ENCODE measurements at regions not wholly inside any gene's neighbourhood (a gene's known extent, or its start where the extent isn't known, plus 50 kb on each side); places are given as distances from the start of the nearest gene placed in this dataset.

DNA sequence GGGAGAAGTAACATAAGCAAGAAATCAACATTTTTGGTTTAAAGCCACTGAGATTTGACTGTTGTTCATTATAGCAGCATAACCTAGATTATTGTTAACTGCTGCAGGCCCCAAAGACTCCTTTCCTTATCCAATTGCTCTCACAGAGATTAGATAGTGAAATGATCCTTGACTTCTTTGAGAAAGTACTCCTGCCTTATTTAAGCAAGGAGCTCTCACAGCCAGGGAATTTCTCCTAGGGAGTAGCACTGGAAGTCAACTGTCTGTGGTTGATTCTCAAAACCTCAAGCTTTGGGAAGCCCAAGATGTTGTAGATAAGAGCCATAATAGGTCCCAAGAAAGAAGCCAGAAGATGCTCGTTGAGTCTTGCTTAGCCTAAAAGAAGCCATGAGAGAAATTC lies 151.8 kb upstream of the TSC22D2 start:
- no peak for TF ChIP-seq EZH2 (IDR thresholded peaks at IDR 0.05; ENCODE audit: low read length)
- TF ChIP-seq, protein P1, sequence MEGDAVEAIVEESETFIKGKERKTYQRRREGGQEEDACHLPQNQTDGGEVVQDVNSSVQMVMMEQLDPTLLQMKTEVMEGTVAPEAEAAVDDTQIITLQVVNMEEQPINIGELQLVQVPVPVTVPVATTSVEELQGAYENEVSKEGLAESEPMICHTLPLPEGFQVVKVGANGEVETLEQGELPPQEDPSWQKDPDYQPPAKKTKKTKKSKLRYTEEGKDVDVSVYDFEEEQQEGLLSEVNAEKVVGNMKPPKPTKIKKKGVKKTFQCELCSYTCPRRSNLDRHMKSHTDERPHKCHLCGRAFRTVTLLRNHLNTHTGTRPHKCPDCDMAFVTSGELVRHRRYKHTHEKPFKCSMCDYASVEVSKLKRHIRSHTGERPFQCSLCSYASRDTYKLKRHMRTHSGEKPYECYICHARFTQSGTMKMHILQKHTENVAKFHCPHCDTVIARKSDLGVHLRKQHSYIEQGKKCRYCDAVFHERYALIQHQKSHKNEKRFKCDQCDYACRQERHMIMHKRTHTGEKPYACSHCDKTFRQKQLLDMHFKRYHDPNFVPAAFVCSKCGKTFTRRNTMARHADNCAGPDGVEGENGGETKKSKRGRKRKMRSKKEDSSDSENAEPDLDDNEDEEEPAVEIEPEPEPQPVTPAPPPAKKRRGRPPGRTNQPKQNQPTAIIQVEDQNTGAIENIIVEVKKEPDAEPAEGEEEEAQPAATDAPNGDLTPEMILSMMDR (optimal IDR thresholded peaks at IDR 0.05 in 1 of 3, IDR thresholded peaks at IDR 0.05 in 1 of 3, conservative IDR thresholded peaks at IDR 0.05 in 1 of 3; ENCODE audit: extremely low read depth in 1 of 3, insufficient read depth in 2 of 3, low read length in 3 of 3): no peak
